ENCODE measurements at regions not wholly inside any gene's neighbourhood (a gene's known extent, or its start where the extent isn't known, plus 50 kb on each side); places are given as distances from the start of the nearest gene placed in this dataset.
"Not testable (repeated sequence)": the region's sequence is repeated elsewhere in the genome, so short reads cannot be mapped to it uniquely, and the experiment has no call there.

DNA sequence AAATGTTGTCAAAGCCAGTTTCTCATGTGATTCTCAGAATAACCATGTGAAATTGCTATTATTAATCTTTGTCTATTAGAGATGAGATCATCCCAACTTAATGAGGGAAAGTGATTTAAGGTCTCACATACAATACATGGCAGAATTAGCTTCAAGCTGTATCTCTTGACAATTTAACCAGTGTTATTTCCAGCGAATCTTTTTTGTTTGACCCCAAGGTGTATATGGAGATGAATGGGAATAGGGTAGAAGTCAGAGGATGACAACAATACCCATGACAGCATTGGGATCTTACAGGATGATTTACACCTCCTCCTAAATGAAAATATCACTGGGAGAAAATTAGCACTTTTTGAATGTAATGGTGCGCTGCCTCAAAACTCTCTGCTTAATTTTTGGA lies 290.8 kb upstream of the LUZP2 start:
- H3K4me1 Mint-ChIP-seq (ENCODE audit: low read depth, unreplicated experiment) = no peaks in the 10 kb centered on the region
- TF ChIP-seq, protein P1, sequence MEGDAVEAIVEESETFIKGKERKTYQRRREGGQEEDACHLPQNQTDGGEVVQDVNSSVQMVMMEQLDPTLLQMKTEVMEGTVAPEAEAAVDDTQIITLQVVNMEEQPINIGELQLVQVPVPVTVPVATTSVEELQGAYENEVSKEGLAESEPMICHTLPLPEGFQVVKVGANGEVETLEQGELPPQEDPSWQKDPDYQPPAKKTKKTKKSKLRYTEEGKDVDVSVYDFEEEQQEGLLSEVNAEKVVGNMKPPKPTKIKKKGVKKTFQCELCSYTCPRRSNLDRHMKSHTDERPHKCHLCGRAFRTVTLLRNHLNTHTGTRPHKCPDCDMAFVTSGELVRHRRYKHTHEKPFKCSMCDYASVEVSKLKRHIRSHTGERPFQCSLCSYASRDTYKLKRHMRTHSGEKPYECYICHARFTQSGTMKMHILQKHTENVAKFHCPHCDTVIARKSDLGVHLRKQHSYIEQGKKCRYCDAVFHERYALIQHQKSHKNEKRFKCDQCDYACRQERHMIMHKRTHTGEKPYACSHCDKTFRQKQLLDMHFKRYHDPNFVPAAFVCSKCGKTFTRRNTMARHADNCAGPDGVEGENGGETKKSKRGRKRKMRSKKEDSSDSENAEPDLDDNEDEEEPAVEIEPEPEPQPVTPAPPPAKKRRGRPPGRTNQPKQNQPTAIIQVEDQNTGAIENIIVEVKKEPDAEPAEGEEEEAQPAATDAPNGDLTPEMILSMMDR (IDR thresholded peaks at IDR 0.05; ENCODE audit: insufficient read depth, low read depth, low read length) = no peak
- no peak for TF ChIP-seq EZH2 (IDR thresholded peaks at IDR 0.05; ENCODE audit: insufficient read depth, low read length)
- Histone ChIP-seq H3K27me3 (ENCODE audit: insufficient read depth, low read length) (no peaks in the 10 kb centered on the region), H3K4me1 (ENCODE audit: insufficient read depth, low read length) (no peaks in the 10 kb centered on the region), H2AFZ (ENCODE audit: low read depth, low read length) (no peak overlapping the region), H3K79me2 (ENCODE audit: insufficient read depth, low read length) (no peaks in the 10 kb centered on the region), H3K9me3 (ENCODE audit: insufficient read depth, low read depth, low read length) (no peaks in the 10 kb centered on the region), H3K27ac (ENCODE audit: low read depth, low read length) (no peak overlapping the region), H4K20me1 (ENCODE audit: insufficient read depth, low read length) (no peaks in the 10 kb centered on the region), H3K4me2 (ENCODE audit: low read length) (no peak overlapping the region), H3K4me3 (ENCODE audit: insufficient read depth, low read depth, low read length) (no peak overlapping the region), H3K9ac (ENCODE audit: low read length) (no peak overlapping the region), H3K36me3 (ENCODE audit: insufficient read depth, low read length) (no peaks in the 10 kb centered on the region)
- H3K4me3 Mint-ChIP-seq (ENCODE audit: unreplicated experiment) = no peak overlapping the region
- H3K27ac Mint-ChIP-seq (ENCODE audit: unreplicated experiment) = no peak overlapping the region
- no peaks in the 10 kb centered on the region for H3K27me3 Mint-ChIP-seq (ENCODE audit: low read depth, unreplicated experiment)
- no peaks in the 10 kb centered on the region for H3K36me3 Mint-ChIP-seq (ENCODE audit: low read depth, unreplicated experiment)
- no peak for DNase-seq (ENCODE audit: low read depth)
- H3K9me3 Mint-ChIP-seq (ENCODE audit: unreplicated experiment) = no peaks in the 10 kb centered on the region
- FAIRE-seq = no peak

DNA sequence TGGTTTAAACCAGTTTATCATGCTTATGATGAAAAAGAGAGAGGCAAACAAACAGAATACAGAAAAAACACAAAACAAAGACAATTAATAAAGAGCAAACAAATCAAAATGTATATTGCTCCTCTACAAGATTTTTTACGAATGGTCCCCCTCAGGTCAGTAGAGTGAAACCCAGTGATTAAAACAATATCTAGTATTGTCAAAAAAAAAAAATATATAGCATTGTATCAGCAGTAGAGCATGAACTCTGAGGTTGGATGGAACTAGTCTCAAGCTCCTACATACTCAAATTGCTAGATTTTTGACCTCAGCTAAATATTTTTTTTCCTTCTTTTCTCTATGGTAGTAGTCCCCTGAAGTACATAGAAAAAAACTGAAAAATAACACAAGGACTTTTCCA lies 290.3 kb upstream of the LUZP2 start:
- FAIRE-seq (no peak), DNase-seq (ENCODE audit: low read depth) (no peak)
- Histone ChIP-seq H3K4me1 (ENCODE audit: insufficient read depth, low read length) (no peaks in the 10 kb centered on the region), H3K79me2 (ENCODE audit: insufficient read depth, low read length) (no peaks in the 10 kb centered on the region), H3K27ac (ENCODE audit: low read depth, low read length) (no peak overlapping the region), H4K20me1 (ENCODE audit: insufficient read depth, low read length) (no peaks in the 10 kb centered on the region), H3K9me3 (ENCODE audit: insufficient read depth, low read depth, low read length) (no peaks in the 10 kb centered on the region), H3K27me3 (ENCODE audit: insufficient read depth, low read length) (no peaks in the 10 kb centered on the region), H3K9ac (ENCODE audit: low read length) (no peak overlapping the region), H2AFZ (ENCODE audit: low read depth, low read length) (no peak overlapping the region), H3K36me3 (ENCODE audit: insufficient read depth, low read length) (no peaks in the 10 kb centered on the region), H3K4me3 (ENCODE audit: insufficient read depth, low read depth, low read length) (no peak overlapping the region), H3K4me2 (ENCODE audit: low read length) (no peak overlapping the region)
- no peak for TF ChIP-seq EZH2 (IDR thresholded peaks at IDR 0.05; ENCODE audit: insufficient read depth, low read length)
- TF ChIP-seq, protein P1 (IDR thresholded peaks at IDR 0.05; ENCODE audit: insufficient read depth, low read depth, low read length) = no peak
- Mint-ChIP-seq H3K4me1 (ENCODE audit: low read depth, unreplicated experiment) (no peaks in the 10 kb centered on the region), H3K36me3 (ENCODE audit: low read depth, unreplicated experiment) (no peaks in the 10 kb centered on the region), H3K27ac (ENCODE audit: unreplicated experiment) (no peak overlapping the region), H3K4me3 (ENCODE audit: unreplicated experiment) (no peak overlapping the region), H3K9me3 (ENCODE audit: unreplicated experiment) (no peaks in the 10 kb centered on the region), H3K27me3 (ENCODE audit: low read depth, unreplicated experiment) (no peaks in the 10 kb centered on the region)

DNA sequence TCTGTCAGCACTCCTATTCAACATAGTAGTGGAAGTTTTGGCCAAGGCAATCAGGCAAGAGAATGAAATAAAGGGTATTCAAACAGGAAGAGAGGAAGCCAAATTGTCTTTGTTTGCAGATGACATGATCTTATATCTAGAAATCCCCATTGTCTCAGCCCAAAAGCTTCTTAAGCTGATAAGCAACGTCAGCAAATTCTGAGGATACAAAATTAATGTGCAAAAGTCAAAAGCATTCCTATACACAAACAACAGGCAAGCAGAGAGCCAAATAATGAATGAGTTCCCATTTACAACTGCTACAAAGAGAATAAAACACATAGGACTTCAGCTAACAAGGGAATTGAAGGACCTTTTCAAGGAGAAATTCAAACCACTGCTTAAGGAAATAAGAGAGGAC lies 280.4 kb upstream of the LUZP2 start:
- Histone ChIP-seq H3K9ac (ENCODE audit: low read length) (no peak overlapping the region), H3K4me2 (ENCODE audit: low read length) (no peak overlapping the region), H2AFZ (ENCODE audit: low read depth, low read length) (no peak overlapping the region), H3K36me3 (ENCODE audit: insufficient read depth, low read length) (no peaks in the 10 kb centered on the region), H4K20me1 (ENCODE audit: insufficient read depth, low read length) (no peaks in the 10 kb centered on the region), H3K4me3 (ENCODE audit: insufficient read depth, low read depth, low read length) (no peak overlapping the region), H3K79me2 (ENCODE audit: insufficient read depth, low read length) (no peaks in the 10 kb centered on the region), H3K4me1 (ENCODE audit: insufficient read depth, low read length) (no peaks in the 10 kb centered on the region), H3K27ac (ENCODE audit: low read depth, low read length) (no peak overlapping the region), H3K9me3 (ENCODE audit: insufficient read depth, low read depth, low read length) (no peaks in the 10 kb centered on the region), H3K27me3 (ENCODE audit: insufficient read depth, low read length) (no peaks in the 10 kb centered on the region)
- Mint-ChIP-seq H3K36me3 (ENCODE audit: low read depth, unreplicated experiment) (no peaks in the 10 kb centered on the region), H3K27ac (ENCODE audit: unreplicated experiment) (no peak overlapping the region), H3K9me3 (ENCODE audit: unreplicated experiment) (peaks cover 5% of the 10 kb centered on the region), H3K4me1 (ENCODE audit: low read depth, unreplicated experiment) (no peaks in the 10 kb centered on the region), H3K4me3 (ENCODE audit: unreplicated experiment) (no peak overlapping the region), H3K27me3 (ENCODE audit: low read depth, unreplicated experiment) (no peaks in the 10 kb centered on the region)
- no peak for FAIRE-seq
- DNase-seq (ENCODE audit: low read depth) = no peak
- TF ChIP-seq EZH2 (IDR thresholded peaks at IDR 0.05; ENCODE audit: insufficient read depth, low read length) = no peak
- TF ChIP-seq, protein P1 (IDR thresholded peaks at IDR 0.05; ENCODE audit: insufficient read depth, low read depth, low read length) = no peak

DNA sequence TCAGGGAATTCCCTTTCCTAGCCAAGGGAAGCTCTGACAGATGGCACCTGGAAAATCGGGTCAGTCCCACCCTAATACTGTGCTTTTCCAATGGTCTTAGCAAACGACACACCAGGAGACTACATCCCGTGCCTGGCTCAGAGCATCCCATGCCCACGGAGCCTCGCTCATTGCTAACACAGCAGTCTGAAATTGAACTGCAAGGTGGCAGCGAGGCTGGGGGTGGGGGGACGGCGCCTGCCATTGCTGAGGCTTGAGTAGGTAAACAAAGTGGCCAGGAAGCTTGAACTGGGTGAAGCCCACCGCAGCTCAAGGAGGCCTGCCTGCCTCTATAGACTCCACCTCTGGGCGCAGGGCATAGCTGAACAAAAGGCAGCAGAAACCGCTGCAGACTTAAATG lies 279.5 kb upstream of the LUZP2 start:
- not testable (repeated sequence) for H3K4me3 Mint-ChIP-seq (ENCODE audit: unreplicated experiment); H3K27me3 ChIP-seq (ENCODE audit: insufficient read depth, low read length); H3K27ac Mint-ChIP-seq (ENCODE audit: unreplicated experiment); H3K4me1 Mint-ChIP-seq (ENCODE audit: low read depth, unreplicated experiment); H3K36me3 ChIP-seq (ENCODE audit: insufficient read depth, low read length); H4K20me1 ChIP-seq (ENCODE audit: insufficient read depth, low read length); H3K27ac ChIP-seq (ENCODE audit: low read depth, low read length); H2AFZ ChIP-seq (ENCODE audit: low read depth, low read length); H3K27me3 Mint-ChIP-seq (ENCODE audit: low read depth, unreplicated experiment); FAIRE-seq; H3K9ac ChIP-seq (ENCODE audit: low read length); H3K36me3 Mint-ChIP-seq (ENCODE audit: low read depth, unreplicated experiment); H3K9me3 ChIP-seq (ENCODE audit: insufficient read depth, low read depth, low read length); DNase-seq (ENCODE audit: low read depth); H3K4me2 ChIP-seq (ENCODE audit: low read length); H3K4me3 ChIP-seq (ENCODE audit: insufficient read depth, low read depth, low read length); H3K9me3 Mint-ChIP-seq (ENCODE audit: unreplicated experiment); H3K4me1 ChIP-seq (ENCODE audit: insufficient read depth, low read length); H3K79me2 ChIP-seq (ENCODE audit: insufficient read depth, low read length)
